B cell (primary cell): ENCODE measurements at regions not wholly inside any gene's neighbourhood (a gene's known extent, or its start where the extent isn't known, plus 50 kb on each side); places are given as distances from the start of the nearest gene placed in this dataset.

Source experiments
- ATAC-seq: fragments of 200-7000 bp; cut with Tn5 transposase; one replicate; pipeline ENCODE4 v1.10.0; 2021; ENCODE audit warnings: low read depth, mild to moderate bottlenecking, moderate number of reproducible peaks, moderate library complexity
- CTCF ChIA-PET: fragments of 350-600 bp; sonication (Branson Sonifier 250); formaldehyde crosslinking; loops from one replicate; lab custom pipeline; 2021; ENCODE audit warnings: antibody characterized with exemption, inconsistent platforms; lab: Charles Lee
- POLR2A ChIA-PET: fragments of 350-600 bp; sonication (Branson Sonifier 250); formaldehyde crosslinking; loops from one replicate; lab custom pipeline; 2021; ENCODE audit warnings: antibody characterized with exemption; lab: Charles Lee
- DNase-seq: peaks from one replicate; pipeline ENCODE4 v3.0.0; 2013
- H2AFZ ChIP-seq: 2 replicates; pipeline ENCODE4 v1.6.1; 2012; ENCODE audit warnings: mild to moderate bottlenecking, low read depth, low read length; ENCODE audit not compliant: insufficient read depth, poor library complexity, severe bottlenecking
- H3K27ac ChIP-seq, 2 donors: 1 replicate in 1 of 2; 2 replicates in 1 of 2; pipeline ENCODE4 v1.5.1; 2012 to 2013; ENCODE audit warnings: low read length in 2 of 2, mild to moderate bottlenecking in 2 of 2, moderate library complexity in 1 of 2
- H3K27me3 ChIP-seq, 4 experiments: fragments of 200-600 bp in 1 of 4; sonication (generic) in 1 of 4; replicated peaks in 1 of 4; 1 replicate in 2 of 4; 2 replicates in 2 of 4; pipeline versions ENCODE4 v1.6.1 to v1.7.0; 2013 to 2016; ENCODE audit warnings: low read length in 3 of 4, mild to moderate bottlenecking in 2 of 4, mixed read lengths in 1 of 4, moderate library complexity in 1 of 4; ENCODE audit not compliant: insufficient read depth in 4 of 4, control insufficient read depth in 3 of 4; ENCODE audit errors: control extremely low read depth in 1 of 4
- H3K36me3 ChIP-seq, 2 experiments: replicated peaks in 1 of 2; 1 replicate in 1 of 2; 2 replicates in 1 of 2; pipeline versions ENCODE4 v1.6.1 to v1.7.1; 2013; ENCODE audit warnings: low read length in 1 of 2; ENCODE audit not compliant: insufficient read depth in 2 of 2, control insufficient read depth in 1 of 2; ENCODE audit errors: control extremely low read depth in 1 of 2, extremely low read depth in 1 of 2
- H3K4me1 ChIP-seq, 2 donors: fragments of 200-600 bp in 1 of 2; sonication (generic) in 1 of 2; 1 replicate in 1 of 2; 2 replicates in 1 of 2; pipeline versions ENCODE4 v1.5.1 to v1.6.1; 2013 to 2017; ENCODE audit warnings: low read length in 2 of 2; ENCODE audit not compliant: control insufficient read depth in 2 of 2, insufficient read depth in 2 of 2
- H3K4me2 ChIP-seq: replicated peaks from 2 replicates; pipeline ENCODE3; 2012; ENCODE audit warnings: mild to moderate bottlenecking, low read depth, low read length; ENCODE audit not compliant: poor library complexity, severe bottlenecking
- H3K4me3 ChIP-seq, 5 experiments: fragments of 200-600 bp in 1 of 5; sonication (generic) in 1 of 5; 1 replicate in 3 of 5; 2 replicates in 2 of 5; pipeline versions ENCODE4 v1.5.1 to v1.7.0; 2011 to 2016; ENCODE audit warnings: low read length in 4 of 5, mild to moderate bottlenecking in 4 of 5, low read depth in 2 of 5, control low read depth in 1 of 5, moderate library complexity in 1 of 5; ENCODE audit not compliant: insufficient read depth in 1 of 5; ENCODE audit errors: control extremely low read depth in 1 of 5, extremely low read depth in 1 of 5
- H3K79me2 ChIP-seq: fragments of 200-600 bp; sonication (generic); one replicate; pipeline ENCODE4 v1.6.0; 2016; ENCODE audit warnings: low read length; ENCODE audit not compliant: control insufficient read depth, insufficient read depth
- H3K9ac ChIP-seq: fragments of 200-600 bp; sonication (generic); 2 replicates; pipeline ENCODE4 v1.6.1; 2017; ENCODE audit warnings: mild to moderate bottlenecking, low read length, moderate library complexity
- H3K9me3 ChIP-seq, 3 donors: one replicate each; pipeline versions ENCODE4 v1.6.1 to v1.7.1; 2013; ENCODE audit warnings: low read length in 2 of 3; ENCODE audit not compliant: control insufficient read depth in 2 of 3, insufficient read depth in 1 of 3; ENCODE audit errors: control extremely low read depth in 1 of 3
- H4K20me1 ChIP-seq: 2 replicates; pipeline ENCODE4 v1.6.0; 2012; ENCODE audit warnings: mild to moderate bottlenecking, low read length; ENCODE audit not compliant: insufficient read depth, control insufficient read depth, poor library complexity, severe bottlenecking
- H3K27ac Mint-ChIP-seq: one replicate; pipeline ENCODE4 v1.8.0; 2021; ENCODE audit warnings: mixed read lengths
- H3K27me3 Mint-ChIP-seq: one replicate; pipeline ENCODE4 v1.8.0; 2021; ENCODE audit warnings: mixed read lengths
- H3K4me1 Mint-ChIP-seq: one replicate; pipeline ENCODE4 v1.8.0; 2021; ENCODE audit warnings: mixed read lengths
- H3K4me3 Mint-ChIP-seq: one replicate; pipeline ENCODE4 v1.8.0; 2021; ENCODE audit warnings: mixed read lengths
- H3K9me3 Mint-ChIP-seq: one replicate; pipeline ENCODE4 v1.8.0; 2022; ENCODE audit warnings: mixed read lengths; ENCODE audit not compliant: insufficient read depth
- EZH2 ChIP-seq: IDR thresholded peaks from 2 replicates; pipeline ENCODE4 v1.6.1; 2012; ENCODE audit warnings: borderline replicate concordance, low read depth, mild to moderate bottlenecking, moderate library complexity, low read length; ENCODE audit not compliant: insufficient read depth, poor library complexity, severe bottlenecking
- WGBS: methylation state at CpG from one replicate; pipeline ENCODE4 v1.1.5; 2013; ENCODE audit warnings: missing lambda C conversion rate; ENCODE audit not compliant: insufficient coverage; 5-methylcytosine and 5-hydroxymethylcytosine counted together
- intact Hi-C: fragments of 100-400 bp; cut with micrococcal nuclease; formaldehyde crosslinking; loops from one replicate; pipeline ENCODE4 v1.10.0; 2022
- TF ChIP-seq, protein P1 (sequence below): fragments of 200-600 bp; IDR thresholded peaks from one replicate; pipeline ENCODE4 v1.8.0; 2022; ENCODE audit warnings: antibody characterized with exemption, mild to moderate bottlenecking

DNA sequence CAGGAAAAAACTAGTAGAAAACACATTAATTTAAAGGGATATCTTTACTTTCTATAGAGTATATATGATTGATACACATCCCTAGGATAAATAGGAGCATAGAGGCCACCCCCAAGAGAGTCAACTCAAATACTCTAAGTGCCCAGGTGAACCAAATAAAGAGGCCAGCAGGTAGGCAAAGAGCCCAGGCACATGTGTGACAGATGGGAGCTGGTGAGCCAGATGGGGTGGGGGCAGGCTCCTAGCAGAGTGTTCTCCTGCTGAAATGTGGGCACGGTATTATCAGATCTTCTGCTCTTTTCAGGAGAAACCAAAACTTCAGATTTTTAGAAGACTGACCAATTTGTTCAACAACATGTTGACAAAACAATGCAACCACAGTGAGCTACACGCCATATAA, 333.4 kb upstream of the PKN2 start:
- intact Hi-C loops: no loop called here
- Histone ChIP-seq H2AFZ (no peak overlapping the region), H3K36me3 (no peaks in the 10 kb centered on the region), H3K9me3 (no peaks in the 10 kb centered on the region), H3K79me2 (no peaks in the 10 kb centered on the region), H3K9ac (no peak overlapping the region), H4K20me1 (no peaks in the 10 kb centered on the region), H3K4me3 (no peak overlapping the region), H3K4me1 (no peaks in the 10 kb centered on the region), H3K27ac (no peak overlapping the region), H3K4me2 (no peak overlapping the region), H3K27me3 (no peaks in the 10 kb centered on the region)
- POLR2A ChIA-PET: no interaction called here
- Mint-ChIP-seq H3K27ac (no peak overlapping the region), H3K27me3 (no peaks in the 10 kb centered on the region), H3K9me3 (no peaks in the 10 kb centered on the region), H3K4me1 (no peaks in the 10 kb centered on the region), H3K4me3 (no peak overlapping the region)
- CTCF ChIA-PET: no interaction called here
- no peak for TF ChIP-seq EZH2
- TF ChIP-seq, protein P1, sequence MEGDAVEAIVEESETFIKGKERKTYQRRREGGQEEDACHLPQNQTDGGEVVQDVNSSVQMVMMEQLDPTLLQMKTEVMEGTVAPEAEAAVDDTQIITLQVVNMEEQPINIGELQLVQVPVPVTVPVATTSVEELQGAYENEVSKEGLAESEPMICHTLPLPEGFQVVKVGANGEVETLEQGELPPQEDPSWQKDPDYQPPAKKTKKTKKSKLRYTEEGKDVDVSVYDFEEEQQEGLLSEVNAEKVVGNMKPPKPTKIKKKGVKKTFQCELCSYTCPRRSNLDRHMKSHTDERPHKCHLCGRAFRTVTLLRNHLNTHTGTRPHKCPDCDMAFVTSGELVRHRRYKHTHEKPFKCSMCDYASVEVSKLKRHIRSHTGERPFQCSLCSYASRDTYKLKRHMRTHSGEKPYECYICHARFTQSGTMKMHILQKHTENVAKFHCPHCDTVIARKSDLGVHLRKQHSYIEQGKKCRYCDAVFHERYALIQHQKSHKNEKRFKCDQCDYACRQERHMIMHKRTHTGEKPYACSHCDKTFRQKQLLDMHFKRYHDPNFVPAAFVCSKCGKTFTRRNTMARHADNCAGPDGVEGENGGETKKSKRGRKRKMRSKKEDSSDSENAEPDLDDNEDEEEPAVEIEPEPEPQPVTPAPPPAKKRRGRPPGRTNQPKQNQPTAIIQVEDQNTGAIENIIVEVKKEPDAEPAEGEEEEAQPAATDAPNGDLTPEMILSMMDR: no peak
- ATAC-seq (no peak), DNase-seq (no peak)
- WGBS: 88% methylated on average over 1 of the region's 2 CpGs

DNA sequence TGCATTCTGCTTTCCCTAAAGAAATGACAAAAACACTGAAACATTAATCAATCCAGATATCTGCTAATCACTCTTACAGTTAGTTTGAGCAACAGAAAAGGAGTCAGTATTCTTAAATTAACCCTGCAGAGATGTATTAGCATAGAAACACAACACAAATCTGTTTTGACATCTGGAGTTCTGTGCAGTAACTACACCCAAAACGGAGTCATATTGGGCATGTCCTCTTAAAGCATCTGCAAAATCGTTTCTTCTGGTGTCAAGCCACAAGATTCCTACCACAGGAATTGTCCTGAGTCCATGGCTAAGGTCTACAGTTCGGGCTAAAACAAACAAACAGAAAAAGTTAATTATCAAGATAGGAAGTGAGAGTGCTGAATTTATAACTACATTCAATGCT, 332.1 kb upstream of the PKN2 start:
- CTCF ChIA-PET: no interaction called here
- H4K20me1 ChIP-seq: no peaks in the 10 kb centered on the region
- no peaks in the 10 kb centered on the region for H3K27me3 ChIP-seq
- Mint-ChIP-seq H3K27ac (no peak overlapping the region), H3K27me3 (no peaks in the 10 kb centered on the region), H3K4me3 (no peak overlapping the region), H3K4me1 (no peaks in the 10 kb centered on the region), H3K9me3 (no peaks in the 10 kb centered on the region)
- ATAC-seq (no peak), DNase-seq (no peak)
- H3K9me3 ChIP-seq: no peaks in the 10 kb centered on the region
- POLR2A ChIA-PET: no interaction called here
- H3K4me2 ChIP-seq: no peak overlapping the region
- H3K36me3 ChIP-seq: no peaks in the 10 kb centered on the region
- H3K27ac ChIP-seq: no peak overlapping the region
- intact Hi-C loops: no loop called here
- TF ChIP-seq, protein P1: no peak
- TF ChIP-seq EZH2: no peak
- no peak overlapping the region for H3K9ac ChIP-seq
- WGBS: 72% methylated on average over 2 of the region's 3 CpGs
- H3K4me1 ChIP-seq: no peaks in the 10 kb centered on the region
- no peak overlapping the region for H2AFZ ChIP-seq
- no peak overlapping the region for H3K4me3 ChIP-seq
- no peaks in the 10 kb centered on the region for H3K79me2 ChIP-seq
